CD8-positive, alpha-beta memory T cell (primary cell): ENCODE measurements at regions not wholly inside any gene's neighbourhood (a gene's known extent, or its start where the extent isn't known, plus 50 kb on each side); places are given as distances from the start of the nearest gene placed in this dataset.

ENCODE experiments used
- CTCF ChIA-PET: fragments of 350-600 bp; sonication (Branson Sonifier 250); formaldehyde crosslinking; loops from one replicate; lab custom pipeline; 2021; ENCODE audit warnings: antibody characterized with exemption; lab: Charles Lee
- POLR2A ChIA-PET: fragments of 350-600 bp; sonication (Branson Sonifier 250); formaldehyde crosslinking; loops from one replicate; lab custom pipeline; 2021; ENCODE audit warnings: antibody characterized with exemption; lab: Charles Lee
- DNase-seq, 5 donors: peaks; one replicate each; pipeline versions ENCODE4 v3.0.0 to v3.0.0-alpha.2; 2020 to 2022; ENCODE audit warnings: mixed read lengths in 1 of 5
- H3K27ac ChIP-seq: one replicate; pipeline ENCODE4 v1.7.0; 2013; ENCODE audit warnings: low read depth, mild to moderate bottlenecking, low read length, moderate library complexity
- H3K27me3 ChIP-seq: 2 replicates; pipeline ENCODE4 v1.7.0; 2013; ENCODE audit warnings: low read length, mild to moderate bottlenecking; ENCODE audit not compliant: insufficient read depth, poor library complexity, severe bottlenecking
- H3K36me3 ChIP-seq: 2 replicates; pipeline ENCODE4 v1.7.0; 2013; ENCODE audit warnings: mild to moderate bottlenecking, low read length, moderate library complexity; ENCODE audit not compliant: insufficient read depth
- H3K4me1 ChIP-seq: 2 replicates; pipeline ENCODE4 v1.7.0; 2013; ENCODE audit warnings: mild to moderate bottlenecking, low read length, moderate library complexity; ENCODE audit not compliant: insufficient read depth
- H3K4me3 ChIP-seq: 2 replicates; pipeline ENCODE4 v1.7.0; 2013; ENCODE audit warnings: mild to moderate bottlenecking, low read length
- H3K9me3 ChIP-seq: 2 replicates; pipeline ENCODE4 v1.7.0; 2013; ENCODE audit warnings: mild to moderate bottlenecking, low read length
- H3K27ac Mint-ChIP-seq, 8 donors: one replicate each; pipeline ENCODE4 v1.8.0; 2020 to 2021; ENCODE audit warnings: mixed read lengths in 8 of 8, mild to moderate bottlenecking in 6 of 8, inconsistent platforms in 3 of 8, moderate library complexity in 3 of 8
- H3K27me3 Mint-ChIP-seq, 2 donors: one replicate each; pipeline ENCODE4 v1.8.0; 2020 to 2021; ENCODE audit warnings: mixed read lengths in 2 of 2, mild to moderate bottlenecking in 1 of 2, moderate library complexity in 1 of 2
- H3K36me3 Mint-ChIP-seq, 3 donors: one replicate each; pipeline ENCODE4 v1.8.0; 2020 to 2021; ENCODE audit warnings: mixed read lengths in 3 of 3, inconsistent platforms in 1 of 3, mild to moderate bottlenecking in 1 of 3
- H3K4me1 Mint-ChIP-seq, 3 donors: one replicate each; pipeline ENCODE4 v1.8.0; 2020 to 2021; ENCODE audit warnings: mixed read lengths in 3 of 3, inconsistent platforms in 1 of 3, mild to moderate bottlenecking in 1 of 3
- H3K4me3 Mint-ChIP-seq, 7 donors: one replicate each; pipeline ENCODE4 v1.8.0; 2020 to 2021; ENCODE audit warnings: mixed read lengths in 7 of 7, mild to moderate bottlenecking in 6 of 7, moderate library complexity in 4 of 7, inconsistent platforms in 2 of 7
- H3K9me3 Mint-ChIP-seq, 5 donors: one replicate each; pipeline ENCODE4 v1.8.0; 2020 to 2022; ENCODE audit warnings: mixed read lengths in 5 of 5, mild to moderate bottlenecking in 3 of 5, moderate library complexity in 2 of 5, inconsistent platforms in 1 of 5

- no peak for DNase-seq
- Histone ChIP-seq H3K36me3 (no peaks in the 10 kb centered on the region), H3K9me3 (peaks cover 5% of the 10 kb centered on the region), H3K27me3 (no peaks in the 10 kb centered on the region), H3K4me3 (no peak overlapping the region), H3K4me1 (no peaks in the 10 kb centered on the region), H3K27ac (no peak overlapping the region)
- CTCF ChIA-PET = interaction anchor here (1.0 kb wide), 1 partner anchor 14 kb away, joined by 3 read pairs; no protein-coding TSS in a partner anchor
- Mint-ChIP-seq H3K4me3 (no peak overlapping the region), H3K27ac (peak overlapping the region in 1 of 8 donors; percentile 51), H3K4me1 (no peaks in the 10 kb centered on the region), H3K9me3 (peaks cover 7 to 19% (median 10%) of the 10 kb centered on the region in 5 donors), H3K36me3 (peaks cover 0 to 14% (median 0%) of the 10 kb centered on the region in 3 donors), H3K27me3 (peaks cover 23 to 39% of the 10 kb centered on the region in 2 donors)
- POLR2A ChIA-PET = no interaction called here
Measured at GRCh38 chr15:31852933-31853799, 177.1 kb upstream of the CHRNA7 start.

GRCh38 chr15:31856581-31856980 is 173.7 kb upstream of the CHRNA7 start:
- DNase-seq = no peak
- H3K27ac ChIP-seq = no peak overlapping the region
- Mint-ChIP-seq H3K4me3 (no peak overlapping the region), H3K27me3 (peaks cover 18 to 33% of the 10 kb centered on the region in 2 donors), H3K4me1 (no peaks in the 10 kb centered on the region), H3K36me3 (peaks cover 0 to 9% (median 0%) of the 10 kb centered on the region in 3 donors), H3K9me3 (peaks cover 3 to 8% (median 7%) of the 10 kb centered on the region in 5 donors), H3K27ac (no peak overlapping the region)
- POLR2A ChIA-PET = no interaction called here
- H3K4me3 ChIP-seq = no peak overlapping the region
- H3K9me3 ChIP-seq = peaks cover 5% of the 10 kb centered on the region
- CTCF ChIA-PET = interaction anchor here (1.2 kb wide), 1 partner anchor 11 kb away, joined by 3 read pairs; no protein-coding TSS in a partner anchor
- H3K36me3 ChIP-seq = no peaks in the 10 kb centered on the region
- H3K4me1 ChIP-seq = no peaks in the 10 kb centered on the region
- no peaks in the 10 kb centered on the region for H3K27me3 ChIP-seq

- POLR2A ChIA-PET = no interaction called here
- Histone ChIP-seq H3K27ac (no peak overlapping the region), H3K9me3 (peaks cover 5% of the 10 kb centered on the region), H3K36me3 (no peaks in the 10 kb centered on the region), H3K27me3 (no peaks in the 10 kb centered on the region), H3K4me3 (no peak overlapping the region), H3K4me1 (no peaks in the 10 kb centered on the region)
- no peak for DNase-seq
- Mint-ChIP-seq H3K27ac (no peak overlapping the region), H3K27me3 (peaks cover 18 to 37% of the 10 kb centered on the region in 2 donors), H3K9me3 (peaks cover 3 to 8% (median 7%) of the 10 kb centered on the region in 5 donors), H3K4me1 (no peaks in the 10 kb centered on the region), H3K4me3 (no peak overlapping the region), H3K36me3 (peaks cover 0 to 9% (median 0%) of the 10 kb centered on the region in 3 donors)
- CTCF ChIA-PET = interaction anchor here (1.2 kb wide), 1 partner anchor 11 kb away, joined by 3 read pairs; no protein-coding TSS in a partner anchor
Measured at GRCh38 chr15:31857194-31857593, 173.1 kb upstream of the CHRNA7 start.

- Histone ChIP-seq H3K36me3 (no peaks in the 10 kb centered on the region), H3K4me3 (no peak overlapping the region), H3K4me1 (no peaks in the 10 kb centered on the region), H3K27ac (no peak overlapping the region), H3K27me3 (no peaks in the 10 kb centered on the region), H3K9me3 (peaks cover 5% of the 10 kb centered on the region)
- Mint-ChIP-seq H3K4me1 (no peaks in the 10 kb centered on the region), H3K27ac (no peak overlapping the region), H3K36me3 (peaks cover 0 to 8% (median 0%) of the 10 kb centered on the region in 3 donors), H3K9me3 (peaks cover 5 to 8% (median 6%) of the 10 kb centered on the region in 5 donors), H3K27me3 (peaks cover 20 to 37% of the 10 kb centered on the region in 2 donors), H3K4me3 (no peak overlapping the region)
- POLR2A ChIA-PET = no interaction called here
- no peak for DNase-seq
- CTCF ChIA-PET = no interaction called here
Measured at GRCh38 chr15:31858026-31858425, 172.3 kb upstream of the CHRNA7 start.

GRCh38 chr15:31866248-31866647 is 164.1 kb upstream of the CHRNA7 start:
- peaks cover 11 to 15% (median 13%) of the 10 kb centered on the region in 3 donors for H3K4me1 Mint-ChIP-seq
- peaks cover 6% of the 10 kb centered on the region for H3K4me1 ChIP-seq
- CTCF ChIA-PET = no interaction called here

GRCh38 chr15:31867536-31868442 is 162.5 kb upstream of the CHRNA7 start:
- Mint-ChIP-seq H3K27me3 (peaks cover 22 to 23% of the 10 kb centered on the region in 2 donors), H3K27ac (peak overlapping the region in 1 of 8 donors; percentile 62), H3K4me1 (peaks cover 12 to 20% (median 14%) of the 10 kb centered on the region in 3 donors), H3K4me3 (peak overlapping the region in 6 of 7 donors; percentile 48 to 84 (median 68)), H3K9me3 (peaks cover 0 to 4% (median 0%) of the 10 kb centered on the region in 5 donors), H3K36me3 (peaks cover 0 to 4% (median 2%) of the 10 kb centered on the region in 3 donors)
- Histone ChIP-seq H3K36me3 (no peaks in the 10 kb centered on the region), H3K27me3 (no peaks in the 10 kb centered on the region), H3K4me1 (peaks cover 6% of the 10 kb centered on the region), H3K4me3 (no peak overlapping the region), H3K27ac (no peak overlapping the region), H3K9me3 (no peaks in the 10 kb centered on the region)
- CTCF ChIA-PET = interaction anchor here (0.6 to 1.0 kb wide), 3 partner anchors 11 to 18 kb away, joined by 3 read pairs; no protein-coding TSS in a partner anchor
- peak; percentile 34 to 58 (median 39) for DNase-seq
- POLR2A ChIA-PET = no interaction called here

More at GRCh38 chr15:31866248-31866647, 164.1 kb upstream of the CHRNA7 start:
- Histone ChIP-seq H3K9me3 (no peaks in the 10 kb centered on the region), H3K27ac (no peak overlapping the region), H3K36me3 (no peaks in the 10 kb centered on the region), H3K27me3 (no peaks in the 10 kb centered on the region), H3K4me3 (no peak overlapping the region)
- peaks cover 0 to 5% (median 0%) of the 10 kb centered on the region in 5 donors for H3K9me3 Mint-ChIP-seq
- H3K27ac Mint-ChIP-seq = peak overlapping the region in 1 of 8 donors; percentile 8
- peaks cover 27 to 38% of the 10 kb centered on the region in 2 donors for H3K27me3 Mint-ChIP-seq
- peak overlapping the region in 1 of 7 donors; percentile 24 for H3K4me3 Mint-ChIP-seq
- POLR2A ChIA-PET = no interaction called here
- DNase-seq = no peak
- H3K36me3 Mint-ChIP-seq = peaks cover 0 to 4% (median 2%) of the 10 kb centered on the region in 3 donors

- H3K27me3 Mint-ChIP-seq = peaks cover 11 to 12% of the 10 kb centered on the region in 2 donors
- peak overlapping the region in 7 of 8 donors; percentile 29 to 89 (median 72) for H3K27ac Mint-ChIP-seq
- Histone ChIP-seq H3K4me3 (no peak overlapping the region), H3K36me3 (no peaks in the 10 kb centered on the region), H3K27ac (no peak overlapping the region), H3K9me3 (no peaks in the 10 kb centered on the region), H3K27me3 (no peaks in the 10 kb centered on the region), H3K4me1 (peaks cover 6% of the 10 kb centered on the region)
- H3K4me1 Mint-ChIP-seq = peaks cover 12 to 20% (median 14%) of the 10 kb centered on the region in 3 donors
- peak overlapping the region; percentile 81 to 94 (median 87) for H3K4me3 Mint-ChIP-seq
- H3K36me3 Mint-ChIP-seq = peaks cover 0 to 4% (median 2%) of the 10 kb centered on the region in 3 donors
- CTCF ChIA-PET = no interaction called here
- no peak for DNase-seq
- POLR2A ChIA-PET = no interaction called here
- H3K9me3 Mint-ChIP-seq = peaks cover 0 to 4% (median 0%) of the 10 kb centered on the region in 5 donors
Measured at GRCh38 chr15:31869686-31870307, 160.5 kb upstream of the CHRNA7 start.
